ENCODE measurements at regions not wholly inside any gene's neighbourhood (a gene's known extent, or its start where the extent isn't known, plus 50 kb on each side); places are given as distances from the start of the nearest gene placed in this dataset.
"Not testable (repeated sequence)": the region's sequence is repeated elsewhere in the genome, so short reads cannot be mapped to it uniquely, and the experiment has no call there.

GRCh38 chr2:4967206-4967605, 725.0 kb upstream of the SOX11 start:
- Mint-ChIP-seq H3K4me3 (no peak overlapping the region), H3K4me1 (no peaks in the 10 kb centered on the region), H3K27me3 (no peaks in the 10 kb centered on the region), H3K36me3 (no peaks in the 10 kb centered on the region), H3K9me3 (ENCODE audit: low read depth) (peaks cover 15% of the 10 kb centered on the region), H3K27ac (no peak overlapping the region)
- CTCF ChIA-PET: no interaction called here
- no peak for DNase-seq
- no peak for ATAC-seq

- ATAC-seq (no peak), DNase-seq (no peak)
- CTCF ChIA-PET: no interaction called here
- Mint-ChIP-seq H3K4me1 (no peaks in the 10 kb centered on the region), H3K27me3 (no peaks in the 10 kb centered on the region), H3K4me3 (no peak overlapping the region), H3K9me3 (ENCODE audit: low read depth) (peaks cover 5% of the 10 kb centered on the region), H3K36me3 (no peaks in the 10 kb centered on the region), H3K27ac (no peak overlapping the region)
Observed at GRCh38 chr2:4972472-4972871, 719.7 kb upstream of the SOX11 start.

GRCh38 chr2:4973354-4973753, 718.8 kb upstream of the SOX11 start:
- DNase-seq: no peak
- CTCF ChIA-PET: no interaction called here
- Mint-ChIP-seq H3K36me3 (no peaks in the 10 kb centered on the region), H3K27ac (no peak overlapping the region), H3K4me1 (no peaks in the 10 kb centered on the region), H3K9me3 (ENCODE audit: low read depth) (peaks cover 4% of the 10 kb centered on the region), H3K27me3 (no peaks in the 10 kb centered on the region), H3K4me3 (no peak overlapping the region)
- no peak for ATAC-seq

- H3K4me1 Mint-ChIP-seq: no peaks in the 10 kb centered on the region
- DNase-seq (no peak), ATAC-seq (no peak)
- H3K36me3 Mint-ChIP-seq: no peaks in the 10 kb centered on the region
- no peak overlapping the region for H3K4me3 Mint-ChIP-seq
- CTCF ChIA-PET: no interaction called here
- no peaks in the 10 kb centered on the region for H3K27me3 Mint-ChIP-seq
- H3K9me3 Mint-ChIP-seq (ENCODE audit: low read depth): peaks cover 4% of the 10 kb centered on the region
- H3K27ac Mint-ChIP-seq: no peak overlapping the region
Observed at GRCh38 chr2:4973973-4974372, 718.2 kb upstream of the SOX11 start.

GRCh38 chr2:4976407-4976806, 715.8 kb upstream of the SOX11 start:
- H3K36me3 Mint-ChIP-seq: no peaks in the 10 kb centered on the region
- ATAC-seq (no peak), DNase-seq (no peak)
- peaks cover 5% of the 10 kb centered on the region for H3K9me3 Mint-ChIP-seq (ENCODE audit: low read depth)
- no peak overlapping the region for H3K4me3 Mint-ChIP-seq
- no peaks in the 10 kb centered on the region for H3K27me3 Mint-ChIP-seq
- CTCF ChIA-PET: no interaction called here
- H3K4me1 Mint-ChIP-seq: no peaks in the 10 kb centered on the region
- H3K27ac Mint-ChIP-seq: no peak overlapping the region

GRCh38 chr2:4979111-4979510, 713.1 kb upstream of the SOX11 start:
- Mint-ChIP-seq H3K4me1 (no peaks in the 10 kb centered on the region), H3K4me3 (no peak overlapping the region), H3K36me3 (no peaks in the 10 kb centered on the region), H3K9me3 (ENCODE audit: low read depth) (peaks cover 5% of the 10 kb centered on the region), H3K27ac (no peak overlapping the region), H3K27me3 (no peaks in the 10 kb centered on the region)
- DNase-seq: no peak
- CTCF ChIA-PET: no interaction called here
- ATAC-seq: no peak

GRCh38 chr2:4980995-4981394, 711.2 kb upstream of the SOX11 start:
- Mint-ChIP-seq H3K4me3 (no peak overlapping the region), H3K36me3 (no peaks in the 10 kb centered on the region), H3K27ac (no peak overlapping the region), H3K27me3 (no peaks in the 10 kb centered on the region), H3K4me1 (no peaks in the 10 kb centered on the region), H3K9me3 (ENCODE audit: low read depth) (peaks cover 7% of the 10 kb centered on the region)
- CTCF ChIA-PET: no interaction called here
- no peak for DNase-seq
- no peak for ATAC-seq

GRCh38 chr2:4981802-4982409, 710.3 kb upstream of the SOX11 start:
- CTCF ChIA-PET: no interaction called here
- ATAC-seq (no peak), DNase-seq (no peak)
- H3K36me3 Mint-ChIP-seq: no peaks in the 10 kb centered on the region
- no peaks in the 10 kb centered on the region for H3K4me1 Mint-ChIP-seq
- peaks cover 7% of the 10 kb centered on the region for H3K9me3 Mint-ChIP-seq (ENCODE audit: low read depth)
- H3K4me3 Mint-ChIP-seq: no peak overlapping the region
- no peak overlapping the region for H3K27ac Mint-ChIP-seq
- no peaks in the 10 kb centered on the region for H3K27me3 Mint-ChIP-seq

GRCh38 chr2:4988444-4988843, 703.7 kb upstream of the SOX11 start:
- H3K27ac Mint-ChIP-seq; H3K36me3 Mint-ChIP-seq; ATAC-seq; H3K27me3 Mint-ChIP-seq; CTCF ChIA-PET; H3K9me3 Mint-ChIP-seq (ENCODE audit: low read depth); H3K4me3 Mint-ChIP-seq; H3K4me1 Mint-ChIP-seq; DNase-seq: not testable (repeated sequence)

- H3K27me3 Mint-ChIP-seq: no peaks in the 10 kb centered on the region
- ATAC-seq: no peak
- CTCF ChIA-PET: no interaction called here
- H3K9me3 Mint-ChIP-seq (ENCODE audit: low read depth): peaks cover 6% of the 10 kb centered on the region
- H3K36me3 Mint-ChIP-seq: no peaks in the 10 kb centered on the region
- no peak overlapping the region for H3K27ac Mint-ChIP-seq
- no peaks in the 10 kb centered on the region for H3K4me1 Mint-ChIP-seq
- no peak overlapping the region for H3K4me3 Mint-ChIP-seq
- DNase-seq: no peak
Observed at GRCh38 chr2:4992226-4992625, 700.0 kb upstream of the SOX11 start.

- no peaks in the 10 kb centered on the region for H3K4me1 Mint-ChIP-seq
- ATAC-seq (no peak), DNase-seq (no peak)
- H3K36me3 Mint-ChIP-seq: no peaks in the 10 kb centered on the region
- CTCF ChIA-PET: no interaction called here
- H3K27me3 Mint-ChIP-seq: no peaks in the 10 kb centered on the region
- no peak overlapping the region for H3K4me3 Mint-ChIP-seq
- peaks cover 6% of the 10 kb centered on the region for H3K9me3 Mint-ChIP-seq (ENCODE audit: low read depth)
- no peak overlapping the region for H3K27ac Mint-ChIP-seq
Observed at GRCh38 chr2:4995466-4995865, 696.7 kb upstream of the SOX11 start.

- no peaks in the 10 kb centered on the region for H3K4me1 Mint-ChIP-seq
- peaks cover 23% of the 10 kb centered on the region for H3K9me3 Mint-ChIP-seq (ENCODE audit: low read depth)
- no peaks in the 10 kb centered on the region for H3K27me3 Mint-ChIP-seq
- H3K36me3 Mint-ChIP-seq: no peaks in the 10 kb centered on the region
- H3K27ac Mint-ChIP-seq: no peak overlapping the region
- DNase-seq (no peak), ATAC-seq (no peak)
- CTCF ChIA-PET: no interaction called here
- no peak overlapping the region for H3K4me3 Mint-ChIP-seq
Observed at GRCh38 chr2:5007596-5007995, 684.6 kb upstream of the SOX11 start.

- Mint-ChIP-seq H3K27ac (no peak overlapping the region), H3K4me3 (no peak overlapping the region), H3K9me3 (ENCODE audit: low read depth) (peaks cover 18% of the 10 kb centered on the region), H3K27me3 (no peaks in the 10 kb centered on the region), H3K36me3 (no peaks in the 10 kb centered on the region), H3K4me1 (no peaks in the 10 kb centered on the region)
- CTCF ChIA-PET: no interaction called here
- ATAC-seq (no peak), DNase-seq (no peak)
Observed at GRCh38 chr2:5019324-5019723, 672.9 kb upstream of the SOX11 start.

GRCh38 chr2:5020116-5020875, 671.9 kb upstream of the SOX11 start:
- Mint-ChIP-seq H3K36me3 (no peaks in the 10 kb centered on the region), H3K27ac (no peak overlapping the region), H3K27me3 (no peaks in the 10 kb centered on the region), H3K9me3 (ENCODE audit: low read depth) (peaks cover 18% of the 10 kb centered on the region), H3K4me3 (no peak overlapping the region), H3K4me1 (no peaks in the 10 kb centered on the region)
- DNase-seq: no peak
- CTCF ChIA-PET: no interaction called here
- ATAC-seq: no peak
